Keratinocyte (primary cell): ENCODE measurements at regions not wholly inside any gene's neighbourhood (a gene's known extent, or its start where the extent isn't known, plus 50 kb on each side); places are given as distances from the start of the nearest gene placed in this dataset.

Experiments used
- DNase-seq: peaks from one replicate; pipeline ENCODE4 v3.0.0-alpha.2; 2011; ENCODE audit warnings: low read depth, missing footprints, low spot score
- FAIRE-seq: peaks from 2 replicates; lab custom pipeline; 2011; peaks lifted over from hg19 to GRCh38; lab: Jason Lieb, UNC
- H2AFZ ChIP-seq: 2 replicates; pipeline ENCODE4 v1.6.0; 2012; ENCODE audit warnings: low read length, control low read depth, inconsistent platforms; ENCODE audit not compliant: control insufficient read depth
- H3K27ac ChIP-seq: 2 replicates; pipeline ENCODE4 v1.5.1; 2011; ENCODE audit warnings: low read length; ENCODE audit not compliant: control insufficient read depth, insufficient read depth
- H3K27me3 ChIP-seq: 3 replicates; pipeline ENCODE4 v1.6.0; 2011; ENCODE audit warnings: low read length; ENCODE audit not compliant: control insufficient read depth, insufficient read depth; ENCODE audit errors: extremely low read depth
- H3K36me3 ChIP-seq, 2 experiments: 2 replicates in 1 of 2; 3 replicates in 1 of 2; pipeline ENCODE4 v1.5.1; 2011; ENCODE audit warnings: low read length in 2 of 2, mild to moderate bottlenecking in 1 of 2; ENCODE audit not compliant: control insufficient read depth in 2 of 2, insufficient read depth in 2 of 2; ENCODE audit errors: extremely low read depth in 1 of 2
- H3K4me1 ChIP-seq: 3 replicates; pipeline ENCODE4 v1.5.1; 2011; ENCODE audit warnings: low read length; ENCODE audit not compliant: control insufficient read depth, insufficient read depth; ENCODE audit errors: extremely low read depth
- H3K4me2 ChIP-seq: 3 replicates; pipeline ENCODE4 v1.6.0; 2011; ENCODE audit warnings: low read depth, low read length; ENCODE audit not compliant: control insufficient read depth, insufficient read depth; ENCODE audit errors: extremely low read depth
- H3K4me3 ChIP-seq, 3 experiments: fragments of 200-600 bp in 1 of 3; sonication (generic) in 1 of 3; 2 replicates in 2 of 3; 3 replicates in 1 of 3; pipeline ENCODE4 v1.5.1; 2011 to 2016; ENCODE audit warnings: low read length in 3 of 3, mild to moderate bottlenecking in 3 of 3, control low read depth in 2 of 3, inconsistent platforms in 1 of 3, low read depth in 1 of 3, mixed read lengths in 1 of 3, mixed run types in 1 of 3, moderate library complexity in 1 of 3; ENCODE audit not compliant: control insufficient read depth in 2 of 3, insufficient read depth in 2 of 3; ENCODE audit errors: extremely low read depth in 1 of 3
- H3K79me2 ChIP-seq: 2 replicates; pipeline ENCODE4 v1.6.0; 2012; ENCODE audit warnings: low read length; ENCODE audit not compliant: control insufficient read depth, insufficient read depth
- H3K9ac ChIP-seq: 3 replicates; pipeline ENCODE4 v1.6.0; 2011; ENCODE audit warnings: low read length; ENCODE audit not compliant: control insufficient read depth, insufficient read depth; ENCODE audit errors: extremely low read depth
- H3K9me1 ChIP-seq: 3 replicates; pipeline ENCODE4 v1.6.0; 2011; ENCODE audit warnings: low read length; ENCODE audit not compliant: control insufficient read depth, insufficient read depth; ENCODE audit errors: extremely low read depth
- H3K9me3 ChIP-seq: 2 replicates; pipeline ENCODE4 v1.5.1; 2012; ENCODE audit warnings: low read depth, low read length; ENCODE audit not compliant: control insufficient read depth
- H4K20me1 ChIP-seq: 3 replicates; pipeline ENCODE4 v1.6.0; 2011; ENCODE audit warnings: low read length; ENCODE audit not compliant: control insufficient read depth, insufficient read depth; ENCODE audit errors: extremely low read depth
- EZH2 ChIP-seq: IDR thresholded peaks from one replicate; pipeline ENCODE4 v1.6.1; 2012; ENCODE audit warnings: inconsistent platforms, mild to moderate bottlenecking, low read length, moderate library complexity
- dilution Hi-C: fragments of 300-500 bp; cut with MboI; formaldehyde crosslinking; loops from one replicate; pipeline ENCODE4 v1.7.0; 2020; ENCODE audit warnings: low sequenced_read_pairs; ENCODE audit not compliant: extremely low pct_ligation_motif_present
- TF ChIP-seq, protein P1 (sequence below), 3 experiments: IDR thresholded peaks in 1 of 3; conservative IDR thresholded peaks in 1 of 3; optimal IDR thresholded peaks in 1 of 3; 2 replicates in 2 of 3; 3 replicates in 1 of 3; pipeline versions ENCODE3 to v1.5.1; 2011; ENCODE audit warnings: low read length in 3 of 3, mild to moderate bottlenecking in 3 of 3, moderate library complexity in 2 of 3, control low read depth in 1 of 3, inconsistent platforms in 1 of 3; ENCODE audit not compliant: insufficient read depth in 2 of 3; ENCODE audit errors: extremely low read depth in 1 of 3

DNA sequence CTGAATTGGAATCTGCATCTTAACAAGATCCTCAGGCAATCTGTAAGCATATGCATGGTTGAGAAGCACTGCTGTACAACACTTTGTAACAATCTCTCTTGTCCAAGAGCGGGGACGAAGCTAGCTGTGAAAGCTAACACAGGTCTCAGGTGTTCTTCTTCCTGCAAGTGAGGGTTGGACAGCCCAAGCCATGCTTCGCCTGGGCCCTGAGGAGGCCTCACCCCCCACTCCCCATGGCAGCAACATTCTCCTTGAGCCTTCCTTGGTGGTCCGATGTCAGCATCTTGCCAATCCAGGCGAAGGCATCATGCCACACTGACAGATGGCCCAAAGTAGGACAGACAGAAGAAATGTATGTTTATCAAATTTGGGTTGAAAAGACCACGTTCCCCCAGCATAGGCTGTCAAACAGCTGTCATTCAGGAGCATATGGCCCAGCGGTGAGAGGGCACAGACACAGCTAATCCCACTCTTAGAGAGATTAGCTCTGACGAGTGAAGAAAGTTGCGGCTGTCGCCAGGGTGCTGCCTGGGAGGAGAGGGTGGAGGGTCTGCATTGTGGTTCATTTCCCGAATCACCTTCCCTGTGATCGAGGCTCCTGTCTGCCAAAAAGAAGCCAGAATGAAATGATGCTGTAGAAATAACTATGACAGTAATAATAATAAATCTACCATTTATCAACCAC lies 344.7 kb downstream of the MYCN start:
- Histone ChIP-seq H3K4me2 (no peak overlapping the region), H3K27me3 (no peaks in the 10 kb centered on the region), H3K9me3 (no peaks in the 10 kb centered on the region), H3K36me3 (no peaks in the 10 kb centered on the region), H3K4me1 (no peaks in the 10 kb centered on the region), H3K9ac (no peak overlapping the region), H2AFZ (no peak overlapping the region), H3K27ac (no peak overlapping the region), H3K79me2 (no peaks in the 10 kb centered on the region), H4K20me1 (no peaks in the 10 kb centered on the region), H3K4me3 (no peak overlapping the region), H3K9me1 (no peaks in the 10 kb centered on the region)
- TF ChIP-seq, protein P1, sequence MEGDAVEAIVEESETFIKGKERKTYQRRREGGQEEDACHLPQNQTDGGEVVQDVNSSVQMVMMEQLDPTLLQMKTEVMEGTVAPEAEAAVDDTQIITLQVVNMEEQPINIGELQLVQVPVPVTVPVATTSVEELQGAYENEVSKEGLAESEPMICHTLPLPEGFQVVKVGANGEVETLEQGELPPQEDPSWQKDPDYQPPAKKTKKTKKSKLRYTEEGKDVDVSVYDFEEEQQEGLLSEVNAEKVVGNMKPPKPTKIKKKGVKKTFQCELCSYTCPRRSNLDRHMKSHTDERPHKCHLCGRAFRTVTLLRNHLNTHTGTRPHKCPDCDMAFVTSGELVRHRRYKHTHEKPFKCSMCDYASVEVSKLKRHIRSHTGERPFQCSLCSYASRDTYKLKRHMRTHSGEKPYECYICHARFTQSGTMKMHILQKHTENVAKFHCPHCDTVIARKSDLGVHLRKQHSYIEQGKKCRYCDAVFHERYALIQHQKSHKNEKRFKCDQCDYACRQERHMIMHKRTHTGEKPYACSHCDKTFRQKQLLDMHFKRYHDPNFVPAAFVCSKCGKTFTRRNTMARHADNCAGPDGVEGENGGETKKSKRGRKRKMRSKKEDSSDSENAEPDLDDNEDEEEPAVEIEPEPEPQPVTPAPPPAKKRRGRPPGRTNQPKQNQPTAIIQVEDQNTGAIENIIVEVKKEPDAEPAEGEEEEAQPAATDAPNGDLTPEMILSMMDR (optimal IDR thresholded peaks at IDR 0.05 in 1 of 3, IDR thresholded peaks at IDR 0.05 in 1 of 3, conservative IDR thresholded peaks at IDR 0.05 in 1 of 3; ENCODE audit: extremely low read depth in 1 of 3, insufficient read depth in 2 of 3, low read length in 3 of 3), result no peak
- no peak for TF ChIP-seq EZH2
- dilution Hi-C loops, result no loop called here
- no peak for DNase-seq
- no peak for FAIRE-seq

DNA sequence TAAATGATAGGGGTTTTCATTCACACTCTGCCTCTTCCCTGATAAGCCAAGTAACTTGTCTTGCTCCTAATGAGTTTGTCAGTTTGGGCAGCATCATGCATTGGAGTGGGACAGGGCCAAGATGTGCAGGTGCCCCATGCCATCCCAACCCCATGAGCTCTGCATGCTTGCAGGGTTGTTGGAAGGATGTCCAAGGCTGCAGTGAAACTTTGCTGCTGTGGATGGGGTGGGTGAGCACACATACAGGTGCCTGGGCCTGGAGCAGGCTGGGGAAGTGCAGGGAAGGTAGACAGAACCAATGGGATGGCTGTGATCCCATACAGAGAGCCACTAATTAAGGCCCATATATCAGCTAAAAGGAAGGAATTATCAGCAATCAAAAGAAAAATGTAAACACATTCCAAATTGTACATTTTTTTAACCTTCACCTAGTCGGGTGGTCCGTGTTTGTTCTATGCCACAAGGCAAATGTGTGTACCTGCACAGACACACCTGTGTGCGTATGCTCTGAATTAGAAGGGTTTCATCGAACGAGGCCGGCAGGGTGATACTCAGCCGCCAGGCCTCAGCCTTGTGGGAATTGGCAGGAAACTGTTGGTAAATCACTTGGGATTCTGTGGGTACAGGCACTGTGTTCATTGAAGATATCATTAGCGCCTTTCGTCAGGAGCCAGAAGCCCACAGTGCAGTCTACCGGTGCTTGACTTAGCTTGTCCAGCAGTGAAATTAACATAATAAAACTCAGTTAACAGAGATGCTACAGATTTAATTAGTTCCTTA lies 342.9 kb downstream of the MYCN start:
- no peak for FAIRE-seq
- dilution Hi-C loops, result no loop called here
- no peak for DNase-seq
- no peaks in the 10 kb centered on the region for H3K36me3 ChIP-seq
- H3K27ac ChIP-seq, result no peak overlapping the region
- H3K4me2 ChIP-seq, result no peak overlapping the region
- no peaks in the 10 kb centered on the region for H3K79me2 ChIP-seq
- H3K4me3 ChIP-seq, result no peak overlapping the region
- no peaks in the 10 kb centered on the region for H3K9me1 ChIP-seq
- no peak overlapping the region for H2AFZ ChIP-seq
- H3K9me3 ChIP-seq, result no peaks in the 10 kb centered on the region
- no peaks in the 10 kb centered on the region for H3K27me3 ChIP-seq
- TF ChIP-seq, protein P1 (optimal IDR thresholded peaks at IDR 0.05 in 1 of 3, IDR thresholded peaks at IDR 0.05 in 1 of 3, conservative IDR thresholded peaks at IDR 0.05 in 1 of 3; ENCODE audit: extremely low read depth in 1 of 3, insufficient read depth in 2 of 3, low read length in 3 of 3), result no peak
- TF ChIP-seq EZH2, result no peak
- no peaks in the 10 kb centered on the region for H4K20me1 ChIP-seq
- no peak overlapping the region for H3K9ac ChIP-seq
- H3K4me1 ChIP-seq, result no peaks in the 10 kb centered on the region
